ENCODE measurements at regions not wholly inside any gene's neighbourhood (a gene's known extent, or its start where the extent isn't known, plus 50 kb on each side); places are given as distances from the start of the nearest gene placed in this dataset.
"Not testable (repeated sequence)": the region's sequence is repeated elsewhere in the genome, so short reads cannot be mapped to it uniquely, and the experiment has no call there.

DNA sequence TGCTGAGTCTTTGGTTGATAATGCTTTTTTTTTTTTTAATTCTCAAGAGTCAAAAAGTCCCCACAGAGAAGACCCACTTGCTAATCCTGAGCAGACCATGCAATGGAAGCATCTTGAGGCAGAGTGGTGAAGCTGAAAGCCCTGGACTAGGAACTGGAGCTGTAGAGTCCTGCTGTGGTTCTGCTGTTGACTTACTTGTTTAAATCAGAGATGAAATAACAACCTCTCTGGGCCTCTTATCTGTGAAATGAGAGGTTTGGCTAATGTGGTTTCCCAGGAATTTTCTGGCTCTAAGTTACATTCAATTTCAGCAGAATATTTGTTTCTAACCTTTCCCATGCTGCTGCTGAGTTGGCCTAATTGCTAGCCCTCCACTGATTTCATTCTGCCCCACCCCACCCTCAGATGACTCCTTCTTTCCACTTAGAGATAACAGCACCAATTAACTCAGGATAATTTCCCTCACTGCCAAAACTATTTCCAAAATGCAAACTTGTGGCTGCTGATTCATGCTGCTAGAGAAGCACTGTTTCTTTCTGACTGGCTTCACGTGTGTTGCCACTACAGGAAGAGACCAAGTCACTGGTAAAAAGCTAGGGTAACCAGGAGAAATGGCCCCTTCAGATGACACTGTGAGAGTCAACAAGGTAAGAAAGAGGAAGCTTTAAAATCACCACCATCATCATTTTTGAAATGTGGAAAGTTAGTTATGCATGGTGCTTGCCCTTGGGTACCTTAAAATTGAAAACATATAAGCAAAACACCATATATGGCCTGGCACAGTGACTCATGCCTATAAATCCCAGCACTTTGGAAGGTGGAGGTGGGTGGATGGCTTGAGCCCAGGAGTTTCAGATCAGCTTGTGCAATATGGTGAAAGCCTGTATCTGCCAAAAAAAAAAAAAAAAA, 326.4 kb downstream of the DCHS2 start:
- TF ChIP-seq, protein P1, sequence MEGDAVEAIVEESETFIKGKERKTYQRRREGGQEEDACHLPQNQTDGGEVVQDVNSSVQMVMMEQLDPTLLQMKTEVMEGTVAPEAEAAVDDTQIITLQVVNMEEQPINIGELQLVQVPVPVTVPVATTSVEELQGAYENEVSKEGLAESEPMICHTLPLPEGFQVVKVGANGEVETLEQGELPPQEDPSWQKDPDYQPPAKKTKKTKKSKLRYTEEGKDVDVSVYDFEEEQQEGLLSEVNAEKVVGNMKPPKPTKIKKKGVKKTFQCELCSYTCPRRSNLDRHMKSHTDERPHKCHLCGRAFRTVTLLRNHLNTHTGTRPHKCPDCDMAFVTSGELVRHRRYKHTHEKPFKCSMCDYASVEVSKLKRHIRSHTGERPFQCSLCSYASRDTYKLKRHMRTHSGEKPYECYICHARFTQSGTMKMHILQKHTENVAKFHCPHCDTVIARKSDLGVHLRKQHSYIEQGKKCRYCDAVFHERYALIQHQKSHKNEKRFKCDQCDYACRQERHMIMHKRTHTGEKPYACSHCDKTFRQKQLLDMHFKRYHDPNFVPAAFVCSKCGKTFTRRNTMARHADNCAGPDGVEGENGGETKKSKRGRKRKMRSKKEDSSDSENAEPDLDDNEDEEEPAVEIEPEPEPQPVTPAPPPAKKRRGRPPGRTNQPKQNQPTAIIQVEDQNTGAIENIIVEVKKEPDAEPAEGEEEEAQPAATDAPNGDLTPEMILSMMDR (IDR thresholded peaks at IDR 0.05; ENCODE audit: borderline replicate concordance, insufficient read depth, low read depth, low read length), result no peak
- no peak overlapping the region for H3K4me3 ChIP-seq (ENCODE audit: low read depth, low read length)

DNA sequence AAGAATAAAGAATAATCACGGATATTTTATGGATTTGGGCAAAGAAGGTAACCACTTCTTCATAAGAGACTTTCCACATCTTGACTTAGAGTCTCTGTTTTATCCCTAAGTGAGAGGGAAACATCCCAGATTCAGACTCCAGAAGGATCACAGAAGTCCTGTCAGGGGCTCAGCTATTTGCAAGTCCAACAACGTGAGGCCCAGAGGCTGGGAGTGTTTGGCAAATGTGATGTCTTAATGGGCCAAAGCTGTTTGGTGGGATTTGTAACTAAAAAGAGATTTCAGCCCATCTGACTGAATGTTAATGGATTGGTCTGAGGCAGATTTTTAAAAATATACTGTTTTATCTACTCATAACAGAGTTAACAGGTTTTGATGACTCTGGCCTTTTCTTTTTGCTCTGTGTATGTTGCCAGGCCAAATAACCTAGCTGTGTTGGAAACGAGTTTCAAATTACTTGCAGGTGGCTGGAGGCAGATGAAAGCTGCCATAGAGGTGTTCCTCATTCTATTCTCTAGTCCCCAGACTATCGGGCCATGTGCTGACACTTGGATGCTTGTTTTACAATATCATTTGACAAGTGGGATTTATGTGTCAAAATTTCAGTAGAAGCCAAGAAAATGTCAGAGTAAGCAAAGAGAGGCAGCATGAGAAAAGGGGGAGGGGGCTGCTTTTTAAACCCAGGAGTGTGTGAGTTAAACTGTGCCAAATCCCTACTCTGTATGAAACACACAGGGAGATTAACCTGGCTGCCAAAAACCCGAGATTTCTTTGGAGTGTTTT, 330.9 kb downstream of the DCHS2 start:
- TF ChIP-seq, protein P1 (IDR thresholded peaks at IDR 0.05; ENCODE audit: borderline replicate concordance, insufficient read depth, low read depth, low read length), result no peak
- H3K4me3 ChIP-seq (ENCODE audit: low read depth, low read length), result no peak overlapping the region

DNA sequence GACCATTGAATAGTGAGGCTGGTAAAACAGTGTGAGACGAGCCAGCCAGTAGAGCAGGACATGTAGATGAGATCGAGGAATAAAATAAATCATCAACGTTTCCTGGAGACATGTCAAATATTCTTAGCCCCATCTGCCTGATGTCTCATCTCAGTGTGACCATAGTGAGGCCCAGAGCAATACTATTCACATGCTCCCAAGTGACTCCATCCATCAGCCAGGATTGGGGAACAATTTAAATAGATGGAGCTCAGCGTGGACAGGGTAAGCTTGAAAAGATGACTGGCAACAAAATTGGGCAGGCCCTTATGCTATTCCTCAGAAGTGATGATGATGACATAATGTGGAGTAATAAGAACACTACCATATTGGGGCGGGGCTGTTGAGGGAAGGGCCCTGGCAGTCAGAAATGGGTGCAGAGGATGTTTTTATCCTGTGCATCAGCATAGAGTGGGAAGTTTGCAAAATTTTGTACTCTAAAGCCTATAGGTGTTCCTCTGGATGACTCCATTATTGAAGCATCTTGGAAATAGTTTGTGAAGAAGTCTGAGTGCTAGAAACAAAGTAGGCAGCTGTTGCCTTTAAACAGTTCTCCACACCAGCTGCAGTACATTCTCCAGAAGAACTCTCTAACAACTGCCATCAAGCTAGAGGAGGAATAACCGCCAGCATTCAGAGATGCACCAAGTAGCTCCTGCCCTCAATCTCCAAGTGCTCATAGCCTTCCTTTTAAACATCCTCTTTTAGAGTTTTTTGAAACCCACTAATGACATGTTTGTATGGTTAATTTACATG, 333.0 kb downstream of the DCHS2 start:
- TF ChIP-seq, protein P1 (IDR thresholded peaks at IDR 0.05; ENCODE audit: borderline replicate concordance, insufficient read depth, low read depth, low read length), result no peak
- no peak overlapping the region for H3K4me3 ChIP-seq (ENCODE audit: low read depth, low read length)

DNA sequence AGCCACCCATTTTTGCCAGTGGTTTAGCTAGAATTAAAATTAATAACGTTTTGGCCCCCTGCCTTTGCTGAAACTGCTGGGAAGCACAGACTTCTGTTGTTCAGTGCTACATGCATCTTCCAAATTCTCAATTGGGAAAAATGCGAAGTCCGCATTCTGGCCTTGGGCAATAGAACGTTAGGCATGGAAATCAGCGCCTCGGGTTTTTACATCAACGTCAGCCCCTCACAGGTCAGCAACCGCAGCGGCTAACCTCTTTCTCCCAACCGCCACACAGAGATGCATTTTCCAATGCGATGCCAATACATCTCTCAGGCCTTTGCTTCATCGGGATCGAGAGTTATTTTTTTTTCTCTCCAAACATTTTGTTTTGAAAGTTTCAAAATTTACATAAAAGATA, 339.1 kb downstream of the DCHS2 start:
- no peak overlapping the region for H3K4me3 ChIP-seq (ENCODE audit: low read depth, low read length)
- TF ChIP-seq, protein P1 (IDR thresholded peaks at IDR 0.05; ENCODE audit: borderline replicate concordance, insufficient read depth, low read depth, low read length), result no peak

DNA sequence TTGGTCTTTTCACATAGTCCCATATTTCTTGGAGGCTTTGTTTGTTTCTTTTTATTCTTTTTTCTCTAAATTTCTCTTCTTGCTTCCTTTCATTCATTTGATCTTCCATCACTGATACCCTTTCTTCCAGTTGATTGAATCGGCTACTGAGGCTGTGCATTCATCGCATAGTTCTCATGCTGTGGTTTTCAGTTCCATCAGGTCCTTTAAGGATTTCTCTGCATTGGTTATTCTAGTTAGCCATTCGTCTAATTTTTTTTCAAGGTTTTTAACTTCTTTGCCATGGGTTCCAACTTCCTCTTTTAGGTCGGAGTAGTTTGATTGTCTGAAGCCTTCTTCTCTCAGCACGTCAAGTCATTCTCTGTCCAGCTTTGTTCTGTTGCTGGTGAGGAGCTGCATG, 342.4 kb downstream of the DCHS2 start:
- H3K4me3 ChIP-seq (ENCODE audit: low read depth, low read length), result not testable (repeated sequence)

DNA sequence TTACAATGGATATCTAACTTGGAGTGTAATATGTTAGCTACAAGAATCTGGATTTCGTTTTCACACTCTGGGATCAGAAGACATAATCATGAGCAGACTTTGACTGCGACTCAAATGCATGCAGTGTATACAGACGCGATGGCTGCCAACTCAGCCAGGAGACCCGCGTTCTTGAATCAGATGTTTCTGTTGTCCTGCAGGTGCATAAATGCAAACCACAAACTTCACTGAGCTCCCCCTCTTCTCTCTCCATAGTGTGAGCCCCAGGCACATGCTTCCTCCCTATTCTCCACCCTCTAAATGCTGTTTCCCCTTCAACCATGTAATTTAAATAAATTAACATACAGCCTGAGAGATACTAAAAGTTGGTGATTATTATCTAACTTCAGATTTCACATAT, 347.9 kb downstream of the DCHS2 start:
- no peak overlapping the region for H3K4me3 ChIP-seq (ENCODE audit: low read depth, low read length)
- TF ChIP-seq, protein P1 (IDR thresholded peaks at IDR 0.05; ENCODE audit: borderline replicate concordance, insufficient read depth, low read depth, low read length), result no peak

DNA sequence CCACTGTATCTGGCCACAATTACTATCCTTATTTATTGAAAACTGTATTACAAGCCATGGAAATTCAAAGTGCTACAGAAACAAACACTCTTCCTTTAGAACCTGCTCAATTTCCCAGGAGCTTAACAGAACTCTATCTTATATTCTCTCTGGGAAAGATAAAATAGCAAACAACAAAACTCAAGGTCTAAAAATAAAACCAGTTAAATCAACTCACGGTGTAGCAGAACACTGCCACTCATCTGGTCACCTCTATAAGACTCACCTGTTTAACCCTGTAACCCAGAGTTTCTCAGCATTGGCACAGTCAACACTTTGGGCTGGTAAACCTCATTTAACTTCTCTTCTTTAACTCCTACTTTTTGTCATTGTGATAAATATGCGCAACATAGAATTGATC, 348.9 kb downstream of the DCHS2 start:
- TF ChIP-seq, protein P1 (IDR thresholded peaks at IDR 0.05; ENCODE audit: borderline replicate concordance, insufficient read depth, low read depth, low read length), result no peak
- no peak overlapping the region for H3K4me3 ChIP-seq (ENCODE audit: low read depth, low read length)

Measured in GM12875 (cell line).